ENCODE measurements at regions not wholly inside any gene's neighbourhood (a gene's known extent, or its start where the extent isn't known, plus 50 kb on each side); places are given as distances from the start of the nearest gene placed in this dataset.

DNA sequence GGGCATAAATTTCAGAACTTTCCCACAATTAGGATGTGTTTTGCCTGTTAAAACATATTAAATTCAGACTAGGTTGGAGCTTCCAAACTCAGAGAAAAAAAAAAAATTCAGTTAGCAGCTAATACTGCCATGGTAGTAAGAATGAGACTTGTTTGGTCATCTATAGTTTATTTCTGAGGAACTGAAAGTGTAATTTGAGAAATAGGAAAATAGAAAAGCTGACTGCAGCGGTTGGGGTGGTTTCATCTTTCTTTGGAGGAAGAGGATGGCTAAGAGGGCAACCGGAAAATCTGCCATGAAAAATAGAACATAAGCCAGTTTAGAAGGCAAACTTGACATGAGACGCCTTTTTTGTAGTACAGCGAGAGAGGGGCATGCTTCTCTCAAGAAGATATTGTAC, 371.2 kb upstream of the ROBO2 start:
- Histone ChIP-seq H3K9me3 (no peaks in the 10 kb centered on the region), H3K4me3 (no peak overlapping the region), H3K4me1 (no peaks in the 10 kb centered on the region), H3K36me3 (no peaks in the 10 kb centered on the region), H3K27me3 (no peaks in the 10 kb centered on the region), H3K27ac (no peak overlapping the region)
- intact Hi-C loops (cut with DNase I), result no loop called here
- no peak for DNase-seq (ENCODE audit: low spot score in 2 of 2)
- TF ChIP-seq, protein P1, sequence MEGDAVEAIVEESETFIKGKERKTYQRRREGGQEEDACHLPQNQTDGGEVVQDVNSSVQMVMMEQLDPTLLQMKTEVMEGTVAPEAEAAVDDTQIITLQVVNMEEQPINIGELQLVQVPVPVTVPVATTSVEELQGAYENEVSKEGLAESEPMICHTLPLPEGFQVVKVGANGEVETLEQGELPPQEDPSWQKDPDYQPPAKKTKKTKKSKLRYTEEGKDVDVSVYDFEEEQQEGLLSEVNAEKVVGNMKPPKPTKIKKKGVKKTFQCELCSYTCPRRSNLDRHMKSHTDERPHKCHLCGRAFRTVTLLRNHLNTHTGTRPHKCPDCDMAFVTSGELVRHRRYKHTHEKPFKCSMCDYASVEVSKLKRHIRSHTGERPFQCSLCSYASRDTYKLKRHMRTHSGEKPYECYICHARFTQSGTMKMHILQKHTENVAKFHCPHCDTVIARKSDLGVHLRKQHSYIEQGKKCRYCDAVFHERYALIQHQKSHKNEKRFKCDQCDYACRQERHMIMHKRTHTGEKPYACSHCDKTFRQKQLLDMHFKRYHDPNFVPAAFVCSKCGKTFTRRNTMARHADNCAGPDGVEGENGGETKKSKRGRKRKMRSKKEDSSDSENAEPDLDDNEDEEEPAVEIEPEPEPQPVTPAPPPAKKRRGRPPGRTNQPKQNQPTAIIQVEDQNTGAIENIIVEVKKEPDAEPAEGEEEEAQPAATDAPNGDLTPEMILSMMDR (IDR thresholded peaks at IDR 0.05), result no peak

DNA sequence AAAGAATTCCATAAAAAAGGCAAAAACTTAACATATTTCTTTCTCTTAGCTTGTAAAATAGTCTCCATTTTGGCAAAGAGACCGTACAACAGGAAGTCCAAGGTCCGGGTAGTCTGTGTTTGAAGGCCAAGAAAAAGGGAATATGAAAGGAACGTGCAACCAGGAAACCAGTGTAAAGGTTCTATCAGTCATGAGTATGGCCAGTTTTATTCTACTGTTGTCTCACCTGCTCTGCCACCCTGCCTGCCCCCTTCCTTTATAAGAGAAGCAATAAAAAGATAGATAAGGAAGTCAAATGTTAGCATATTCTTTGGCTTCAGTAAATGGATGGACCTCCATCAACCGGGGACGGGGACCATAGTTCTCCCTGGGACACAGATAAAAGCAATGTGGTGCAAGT, 370.6 kb upstream of the ROBO2 start:
- TF ChIP-seq, protein P1 (IDR thresholded peaks at IDR 0.05), result no peak
- Histone ChIP-seq H3K36me3 (no peaks in the 10 kb centered on the region), H3K4me1 (no peaks in the 10 kb centered on the region), H3K4me3 (no peak overlapping the region), H3K9me3 (no peaks in the 10 kb centered on the region), H3K27ac (no peak overlapping the region), H3K27me3 (no peaks in the 10 kb centered on the region)
- intact Hi-C loops (cut with DNase I), result no loop called here
- DNase-seq (ENCODE audit: low spot score in 2 of 2), result no peak

DNA sequence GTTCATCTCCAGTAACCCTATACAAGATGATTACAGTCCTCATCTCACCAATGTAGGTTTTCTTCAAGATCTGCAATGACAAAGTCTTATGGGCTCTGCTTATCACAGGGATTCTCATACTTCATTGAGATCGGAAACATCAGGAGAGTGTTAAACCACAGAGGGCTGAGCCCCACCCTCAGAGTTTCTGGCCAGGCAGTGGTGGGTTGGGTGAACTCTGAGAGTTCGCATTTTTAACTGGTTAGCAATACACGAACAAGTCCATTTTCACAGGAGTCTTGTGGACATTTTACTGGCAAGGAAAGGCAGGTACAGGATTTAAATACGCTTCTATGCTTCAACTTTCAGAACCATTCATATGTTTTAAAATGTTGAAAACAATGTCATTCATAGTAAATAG, 366.7 kb upstream of the ROBO2 start:
- DNase-seq (ENCODE audit: low spot score in 2 of 2), result no peak
- Histone ChIP-seq H3K4me1 (no peaks in the 10 kb centered on the region), H3K4me3 (no peak overlapping the region), H3K27me3 (no peaks in the 10 kb centered on the region), H3K9me3 (no peaks in the 10 kb centered on the region), H3K27ac (no peak overlapping the region), H3K36me3 (no peaks in the 10 kb centered on the region)
- intact Hi-C loops (cut with DNase I), result no loop called here
- TF ChIP-seq, protein P1 (IDR thresholded peaks at IDR 0.05), result no peak

DNA sequence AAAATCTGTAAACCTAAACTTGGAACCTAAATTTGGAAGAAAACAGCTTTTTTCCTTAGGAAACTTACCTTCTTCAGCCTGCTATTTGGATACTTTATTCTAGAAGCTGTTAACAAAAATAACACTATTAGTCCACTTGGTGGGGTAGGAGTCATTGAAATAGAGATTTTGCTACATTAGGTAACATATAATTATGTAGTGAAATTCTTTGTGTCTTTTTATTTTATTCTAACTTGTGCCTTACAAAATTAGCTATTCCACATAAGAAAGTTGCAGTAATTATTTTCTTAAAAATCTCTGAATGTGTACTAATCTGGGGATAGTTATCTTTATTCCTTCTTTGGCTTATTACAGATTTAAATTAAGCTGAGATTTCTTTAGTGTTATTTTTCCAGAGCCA, 360.4 kb upstream of the ROBO2 start:
- no peaks in the 10 kb centered on the region for H3K27me3 ChIP-seq
- no peak for DNase-seq (ENCODE audit: low spot score in 2 of 2)
- H3K27ac ChIP-seq, result no peak overlapping the region
- H3K9me3 ChIP-seq, result no peaks in the 10 kb centered on the region
- no peak overlapping the region for H3K4me3 ChIP-seq
- intact Hi-C loops (cut with DNase I), result no loop called here
- H3K4me1 ChIP-seq, result no peaks in the 10 kb centered on the region
- no peaks in the 10 kb centered on the region for H3K36me3 ChIP-seq
- TF ChIP-seq, protein P1 (IDR thresholded peaks at IDR 0.05), result no peak

DNA sequence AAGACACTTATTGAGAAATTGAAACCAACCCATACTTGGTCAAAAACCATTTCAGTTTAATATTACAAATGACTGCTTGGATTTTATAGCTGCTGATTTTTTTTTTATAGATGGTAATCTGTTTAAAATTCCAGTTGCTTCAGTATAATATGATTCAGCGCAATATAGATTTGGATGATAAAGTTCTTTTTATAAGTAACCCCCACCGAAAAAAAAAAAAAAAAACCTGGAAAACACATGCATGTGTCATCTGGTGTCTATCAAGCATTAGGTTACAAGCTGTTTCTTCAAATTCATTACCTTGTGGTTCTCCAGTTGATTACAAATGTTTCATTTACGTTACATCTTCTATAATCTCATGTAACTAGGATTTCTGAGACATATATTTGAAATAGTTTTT, 356.6 kb upstream of the ROBO2 start:
- no peaks in the 10 kb centered on the region for H3K27me3 ChIP-seq
- intact Hi-C loops (cut with DNase I), result no loop called here
- no peaks in the 10 kb centered on the region for H3K4me1 ChIP-seq
- H3K27ac ChIP-seq, result no peak overlapping the region
- no peak for DNase-seq (ENCODE audit: low spot score in 2 of 2)
- TF ChIP-seq, protein P1 (IDR thresholded peaks at IDR 0.05), result no peak
- H3K36me3 ChIP-seq, result no peaks in the 10 kb centered on the region
- no peaks in the 10 kb centered on the region for H3K9me3 ChIP-seq
- no peak overlapping the region for H3K4me3 ChIP-seq

DNA sequence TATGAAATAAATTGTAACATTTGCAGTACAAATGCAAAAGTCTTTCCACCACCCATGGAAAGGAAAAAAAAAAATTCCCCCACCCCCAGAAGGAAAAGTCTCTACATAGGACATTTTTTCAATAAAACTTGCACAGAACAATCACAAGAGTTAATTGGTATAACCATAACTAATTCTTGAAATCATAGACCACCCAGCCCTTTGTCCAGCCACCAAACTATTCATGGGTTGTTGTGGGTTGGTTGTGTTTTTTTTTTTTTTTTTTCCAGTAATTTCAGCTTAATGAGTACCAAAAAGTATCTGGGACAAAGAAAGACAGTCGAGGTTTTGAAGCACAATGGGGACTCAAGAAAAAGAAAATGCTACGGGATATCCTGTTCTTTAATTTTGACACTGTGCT, 355.0 kb upstream of the ROBO2 start:
- no peaks in the 10 kb centered on the region for H3K27me3 ChIP-seq
- no peaks in the 10 kb centered on the region for H3K4me1 ChIP-seq
- H3K36me3 ChIP-seq, result no peaks in the 10 kb centered on the region
- intact Hi-C loops (cut with DNase I), result no loop called here
- no peak for DNase-seq (ENCODE audit: low spot score in 2 of 2)
- H3K27ac ChIP-seq, result no peak overlapping the region
- TF ChIP-seq, protein P1 (IDR thresholded peaks at IDR 0.05), result no peak
- H3K4me3 ChIP-seq, result no peak overlapping the region
- H3K9me3 ChIP-seq, result no peaks in the 10 kb centered on the region

Measured in ascending aorta (tissue), 2 donors.